ENCODE measurements at regions not wholly inside any gene's neighbourhood (a gene's known extent, or its start where the extent isn't known, plus 50 kb on each side); places are given as distances from the start of the nearest gene placed in this dataset.
A peak's percentile ranks its signal among the peaks of the same experiment; 100 is the strongest.

GRCh38 chr12:93080452-93080851 lies 151.4 kb upstream of the EEA1 start:
- ATAC-seq (no peak), DNase-seq (no peak)
- Mint-ChIP-seq H3K27ac (no peak overlapping the region), H3K36me3 (no peaks in the 10 kb centered on the region), H3K4me3 (no peak overlapping the region), H3K9me3 (peaks cover 0 to 3% (median 0%) of the 10 kb centered on the region in 9 donors), H3K27me3 (peaks cover 0 to 6% (median 2%) of the 10 kb centered on the region in 5 donors), H3K4me1 (no peaks in the 10 kb centered on the region)
- POLR2A ChIA-PET: interaction anchor here (0.5 kb wide), 1 partner anchor 149 kb away, joined by 4 read pairs; no protein-coding TSS in a partner anchor

- Mint-ChIP-seq H3K4me3 (no peak overlapping the region), H3K9me3 (peaks cover 0 to 3% (median under 1%) of the 10 kb centered on the region in 9 donors), H3K36me3 (peaks cover 0 to 1% (median under 1%) of the 10 kb centered on the region in 3 donors), H3K27me3 (peaks cover 0 to 3% (median 2%) of the 10 kb centered on the region in 5 donors), H3K27ac (no peak overlapping the region), H3K4me1 (no peaks in the 10 kb centered on the region)
- no peak for ATAC-seq
- DNase-seq: no peak
- POLR2A ChIA-PET: interaction anchor here (0.5 kb wide), 1 partner anchor 150 kb away, joined by 4 read pairs; no protein-coding TSS in a partner anchor
Observed at GRCh38 chr12:93080994-93081809, 152.1 kb upstream of the EEA1 start.

- no peak for ATAC-seq
- H3K4me1 Mint-ChIP-seq: no peaks in the 10 kb centered on the region
- peaks cover 0 to 8% (median 5%) of the 10 kb centered on the region in 9 donors for H3K9me3 Mint-ChIP-seq
- peaks cover 0 to 5% (median 4%) of the 10 kb centered on the region in 3 donors for H3K36me3 Mint-ChIP-seq
- no peak overlapping the region for H3K27ac Mint-ChIP-seq
- no peak overlapping the region for H3K4me3 Mint-ChIP-seq
- POLR2A ChIA-PET: no interaction called here
- H3K27me3 Mint-ChIP-seq: peaks cover 0 to 3% (median 0%) of the 10 kb centered on the region in 5 donors
- no peak for DNase-seq
Observed at GRCh38 chr12:93081810-93082165, 152.7 kb upstream of the EEA1 start.

- H3K36me3 Mint-ChIP-seq: peaks cover 0 to 5% (median 4%) of the 10 kb centered on the region in 3 donors
- H3K27me3 Mint-ChIP-seq: no peaks in the 10 kb centered on the region
- ATAC-seq (no peak), DNase-seq (no peak)
- no peak overlapping the region for H3K27ac Mint-ChIP-seq
- POLR2A ChIA-PET: no interaction called here
- H3K4me1 Mint-ChIP-seq: peaks cover 0 to 7% (median 4%) of the 10 kb centered on the region in 4 donors
- peaks cover 0 to 10% (median 5%) of the 10 kb centered on the region in 9 donors for H3K9me3 Mint-ChIP-seq
- no peak overlapping the region for H3K4me3 Mint-ChIP-seq
Observed at GRCh38 chr12:93085383-93086287, 156.5 kb upstream of the EEA1 start.

GRCh38 chr12:93086288-93086727 lies 157.2 kb upstream of the EEA1 start:
- Mint-ChIP-seq H3K27me3 (no peaks in the 10 kb centered on the region), H3K27ac (no peak overlapping the region), H3K4me1 (peaks cover 0 to 7% (median 4%) of the 10 kb centered on the region in 4 donors), H3K36me3 (peaks cover 0 to 5% (median 4%) of the 10 kb centered on the region in 3 donors), H3K4me3 (no peak overlapping the region), H3K9me3 (peaks cover 0 to 10% (median 5%) of the 10 kb centered on the region in 9 donors)
- DNase-seq (no peak), ATAC-seq (no peak)
- POLR2A ChIA-PET: no interaction called here

DNA sequence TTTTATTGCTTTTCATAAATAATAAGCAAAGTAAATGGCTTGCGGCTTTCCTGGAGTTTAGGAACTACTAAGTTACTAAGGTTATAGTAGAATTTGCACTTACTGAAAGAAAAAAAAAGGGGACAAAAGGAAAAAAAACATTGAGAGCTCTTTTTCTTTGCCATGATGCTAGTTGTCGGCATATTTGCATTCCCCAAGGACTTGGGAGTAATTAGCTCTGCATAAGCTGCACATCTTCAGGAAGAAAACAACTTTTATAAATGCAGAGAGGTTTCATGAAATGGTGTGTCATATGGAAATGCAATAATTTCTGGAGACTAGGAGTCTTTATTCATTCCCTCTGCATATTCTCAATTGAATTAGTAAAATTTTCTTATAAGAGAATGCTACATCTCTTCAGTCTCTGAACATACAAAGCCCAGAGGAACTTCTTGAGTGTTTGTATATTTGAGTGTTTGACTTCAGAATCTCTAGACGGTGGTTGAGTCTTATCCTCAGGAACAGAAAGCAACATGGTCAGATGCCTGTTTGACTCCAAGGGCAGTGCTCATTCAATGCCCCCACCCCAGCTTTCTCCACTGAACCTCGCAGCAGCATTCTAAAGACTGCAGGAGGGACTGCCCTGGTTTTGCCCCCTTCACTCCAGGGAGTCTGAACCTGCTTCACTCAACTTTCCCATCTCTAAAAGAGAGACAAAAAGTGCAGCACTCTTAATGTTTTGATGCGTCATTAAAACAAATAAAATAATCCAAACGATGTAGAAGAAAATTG lies 158.9 kb upstream of the EEA1 start:
- Mint-ChIP-seq H3K27ac (no peak overlapping the region), H3K4me1 (peaks cover 0 to 7% (median 4%) of the 10 kb centered on the region in 4 donors), H3K27me3 (no peaks in the 10 kb centered on the region), H3K36me3 (peaks cover 0 to 5% (median 4%) of the 10 kb centered on the region in 3 donors), H3K9me3 (peaks cover 0 to 10% (median 5%) of the 10 kb centered on the region in 9 donors), H3K4me3 (no peak overlapping the region)
- ATAC-seq: no peak
- POLR2A ChIA-PET: no interaction called here
- DNase-seq: no peak

- Mint-ChIP-seq H3K4me3 (peak overlapping the region in 1 of 10 donors; percentile 10), H3K27me3 (peaks cover 0 to under 1% (median 0%) of the 10 kb centered on the region in 5 donors), H3K36me3 (peaks cover 0 to 5% (median 4%) of the 10 kb centered on the region in 3 donors), H3K9me3 (peaks cover 0 to 10% (median 5%) of the 10 kb centered on the region in 9 donors), H3K27ac (no peak overlapping the region), H3K4me1 (peaks cover 0 to 8% (median 4%) of the 10 kb centered on the region in 4 donors)
- POLR2A ChIA-PET: no interaction called here
- no peak for ATAC-seq
- DNase-seq: no peak
Observed at GRCh38 chr12:93089805-93090569, 160.9 kb upstream of the EEA1 start.

DNA sequence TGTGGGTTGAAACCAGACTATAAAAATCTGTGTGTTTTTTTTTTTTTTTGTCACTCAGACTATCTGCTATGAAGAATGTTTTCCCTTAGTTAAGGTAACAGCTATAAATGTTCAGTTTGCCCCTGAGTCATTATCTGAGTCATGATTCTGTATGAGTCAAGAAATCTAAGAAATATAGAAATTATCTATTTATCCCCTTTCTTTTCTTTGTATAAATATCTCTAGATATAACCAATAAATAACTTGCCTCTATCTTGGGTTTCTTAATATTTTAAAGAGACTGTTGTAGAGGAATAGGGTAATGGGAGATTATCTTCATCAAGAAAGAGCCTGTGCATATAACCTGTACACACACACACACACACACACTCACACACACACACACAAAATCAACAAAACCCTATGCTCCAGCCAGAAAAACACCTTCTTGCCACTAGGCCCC lies 161.7 kb upstream of the EEA1 start:
- Mint-ChIP-seq H3K27me3 (peaks cover 0 to 6% (median 0%) of the 10 kb centered on the region in 5 donors), H3K27ac (no peak overlapping the region), H3K4me1 (peaks cover 0 to 13% (median 5%) of the 10 kb centered on the region in 4 donors), H3K4me3 (no peak overlapping the region), H3K9me3 (peaks cover 0 to 7% (median 4%) of the 10 kb centered on the region in 9 donors), H3K36me3 (peaks cover 0 to 5% (median 4%) of the 10 kb centered on the region in 3 donors)
- DNase-seq (no peak), ATAC-seq (no peak)
- POLR2A ChIA-PET: no interaction called here

DNA sequence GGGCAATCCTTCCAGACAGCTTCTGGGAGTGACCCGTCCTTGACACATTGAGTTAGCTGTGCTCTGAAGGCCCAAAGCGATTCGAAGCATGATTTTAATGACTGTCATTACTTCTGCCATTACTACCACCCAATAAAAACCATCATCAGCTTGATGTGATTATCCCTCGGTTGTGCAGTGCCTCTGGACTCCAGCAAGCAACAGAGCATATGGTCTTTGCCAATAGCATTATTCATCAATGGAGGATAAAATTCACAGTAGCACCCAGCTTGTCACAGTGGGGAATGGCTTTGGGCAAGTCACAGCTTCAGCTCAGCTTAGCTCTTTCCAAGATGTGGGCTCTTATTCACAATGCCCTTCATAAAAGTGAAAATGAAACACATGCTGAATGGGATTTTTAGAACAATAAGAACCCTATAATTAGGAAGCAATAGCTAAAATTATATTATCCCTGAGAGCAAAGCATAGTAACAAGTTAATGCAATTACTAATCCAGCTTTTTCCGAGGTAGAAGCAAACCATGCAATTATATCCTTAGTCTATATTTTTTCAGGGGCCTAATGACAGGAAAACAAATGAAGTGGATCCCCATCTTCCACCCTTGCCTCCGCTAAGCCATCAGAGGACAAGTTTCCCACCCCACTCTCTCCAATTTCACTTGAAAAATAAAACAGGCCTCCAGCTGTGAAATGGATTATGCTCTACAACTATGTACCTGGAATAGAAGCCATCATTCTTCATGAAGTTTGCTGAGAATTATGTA lies 163.0 kb upstream of the EEA1 start:
- DNase-seq (no peak), ATAC-seq (no peak)
- Mint-ChIP-seq H3K36me3 (no peaks in the 10 kb centered on the region), H3K27me3 (peaks cover 0 to 6% (median 0%) of the 10 kb centered on the region in 5 donors), H3K27ac (no peak overlapping the region), H3K4me3 (no peak overlapping the region), H3K9me3 (peaks cover 0 to 2% (median 0%) of the 10 kb centered on the region in 9 donors), H3K4me1 (peaks cover 0 to 13% (median 5%) of the 10 kb centered on the region in 4 donors)
- POLR2A ChIA-PET: no interaction called here

DNA sequence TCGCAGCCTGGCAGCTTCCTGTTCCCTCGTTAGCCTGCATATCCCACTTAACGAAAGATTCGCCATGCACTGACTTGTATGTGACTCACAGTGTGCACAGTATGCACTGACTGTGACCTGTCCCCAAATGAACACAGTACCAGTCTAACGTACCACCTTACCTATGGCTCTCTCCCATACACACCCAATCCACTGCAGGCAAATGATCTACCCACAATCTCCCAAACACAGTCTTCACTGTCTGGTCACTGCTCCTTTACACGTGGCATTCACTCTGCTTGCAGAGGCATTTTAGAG lies 163.5 kb upstream of the EEA1 start:
- POLR2A ChIA-PET: no interaction called here
- Mint-ChIP-seq H3K4me3 (no peak overlapping the region), H3K27me3 (peaks cover 0 to 6% (median 0%) of the 10 kb centered on the region in 5 donors), H3K27ac (no peak overlapping the region), H3K4me1 (peaks cover 0 to 13% (median 5%) of the 10 kb centered on the region in 4 donors), H3K36me3 (no peaks in the 10 kb centered on the region), H3K9me3 (peaks cover 0 to 2% (median 0%) of the 10 kb centered on the region in 9 donors)
- no peak for DNase-seq
- ATAC-seq: no peak

DNA sequence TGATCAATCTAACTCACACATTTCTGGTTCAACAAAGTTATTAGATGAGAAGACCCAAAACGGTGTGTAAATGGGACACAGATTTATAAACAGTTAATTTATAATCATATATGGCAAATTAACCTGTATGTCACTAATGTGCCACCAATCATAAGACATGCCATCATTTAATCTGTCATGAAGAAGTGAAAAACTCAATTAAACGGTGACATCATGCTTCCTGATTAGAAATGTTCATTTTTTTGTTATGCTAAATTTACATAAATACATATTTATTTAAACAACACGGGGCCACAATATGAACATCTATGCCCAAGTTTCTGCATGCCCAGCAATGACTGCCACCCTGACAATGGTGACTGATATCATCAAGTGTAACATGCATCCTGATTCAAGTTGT lies 164.1 kb upstream of the EEA1 start:
- POLR2A ChIA-PET: no interaction called here

More for the DNA sequence above, 164.1 kb upstream of the EEA1 start:
- Mint-ChIP-seq H3K4me1 (peaks cover 2 to 16% (median 7%) of the 10 kb centered on the region in 4 donors), H3K27ac (no peak overlapping the region), H3K4me3 (no peak overlapping the region), H3K36me3 (no peaks in the 10 kb centered on the region), H3K27me3 (peaks cover 0 to 6% (median 0%) of the 10 kb centered on the region in 5 donors), H3K9me3 (peaks cover 0 to 2% (median 0%) of the 10 kb centered on the region in 9 donors)
- DNase-seq: no peak
- no peak for ATAC-seq
